Osteoblast (primary cell): ENCODE measurements at regions not wholly inside any gene's neighbourhood (a gene's known extent, or its start where the extent isn't known, plus 50 kb on each side); places are given as distances from the start of the nearest gene placed in this dataset.

Experiments
- DNase-seq: peaks from one replicate; pipeline ENCODE4 v3.0.0; 2011; ENCODE audit warnings: low spot score, mixed read lengths; ENCODE audit not compliant: insufficient read length; ENCODE audit errors: missing footprints
- H2AFZ ChIP-seq: 2 replicates; pipeline ENCODE4 v1.6.0; 2011; ENCODE audit warnings: mild to moderate bottlenecking, low read length
- H3K27ac ChIP-seq: 2 replicates; pipeline ENCODE4 v1.5.1; 2011; ENCODE audit warnings: mild to moderate bottlenecking, low read depth, low read length, moderate library complexity
- H3K27me3 ChIP-seq: 2 replicates; pipeline ENCODE4 v1.6.0; 2012; ENCODE audit warnings: mild to moderate bottlenecking, control low read depth, inconsistent platforms, low read length, moderate library complexity; ENCODE audit not compliant: insufficient read depth
- H3K36me3 ChIP-seq: 2 replicates; pipeline ENCODE4 v1.5.1; 2011; ENCODE audit warnings: mild to moderate bottlenecking, low read length, control low read depth, moderate library complexity; ENCODE audit not compliant: insufficient read depth
- H3K4me1 ChIP-seq: 2 replicates; pipeline ENCODE4 v1.5.1; 2011; ENCODE audit warnings: mild to moderate bottlenecking, low read length, control low read depth, moderate library complexity; ENCODE audit not compliant: insufficient read depth
- H3K4me2 ChIP-seq: 2 replicates; pipeline ENCODE4 v1.6.0; 2011; ENCODE audit warnings: mild to moderate bottlenecking, low read length; ENCODE audit not compliant: insufficient read depth
- H3K4me3 ChIP-seq: fragments of 200-600 bp; sonication (generic); 3 replicates; pipeline ENCODE4 v1.5.1; 2012; ENCODE audit warnings: mild to moderate bottlenecking, low read length, inconsistent platforms; ENCODE audit not compliant: insufficient read depth
- H3K79me2 ChIP-seq: 2 replicates; pipeline ENCODE4 v1.6.0; 2012; ENCODE audit warnings: mild to moderate bottlenecking, low read length, control low read depth, inconsistent platforms; ENCODE audit not compliant: insufficient read depth
- H3K9me3 ChIP-seq: 2 replicates; pipeline ENCODE4 v1.5.1; 2011; ENCODE audit warnings: low read depth, low read length, control low read depth
- H4K20me1 ChIP-seq: 2 replicates; pipeline ENCODE4 v1.6.0; 2012; ENCODE audit warnings: mild to moderate bottlenecking, low read length, control low read depth; ENCODE audit not compliant: insufficient read depth
- TF ChIP-seq, protein P1 (sequence below): IDR thresholded peaks from 2 replicates; pipeline ENCODE4 v1.5.1; 2011; ENCODE audit warnings: mild to moderate bottlenecking, low read depth, low read length, moderate library complexity; ENCODE audit errors: extremely low read depth

- no peak overlapping the region for H3K4me3 ChIP-seq
- DNase-seq, result no peak
- peaks cover under 1% of the 10 kb centered on the region for H3K27me3 ChIP-seq
- no peaks in the 10 kb centered on the region for H3K4me1 ChIP-seq
- H3K9me3 ChIP-seq, result no peaks in the 10 kb centered on the region
- H3K27ac ChIP-seq, result no peak overlapping the region
- H3K36me3 ChIP-seq, result no peaks in the 10 kb centered on the region
- no peak overlapping the region for H2AFZ ChIP-seq
- TF ChIP-seq, protein P1, sequence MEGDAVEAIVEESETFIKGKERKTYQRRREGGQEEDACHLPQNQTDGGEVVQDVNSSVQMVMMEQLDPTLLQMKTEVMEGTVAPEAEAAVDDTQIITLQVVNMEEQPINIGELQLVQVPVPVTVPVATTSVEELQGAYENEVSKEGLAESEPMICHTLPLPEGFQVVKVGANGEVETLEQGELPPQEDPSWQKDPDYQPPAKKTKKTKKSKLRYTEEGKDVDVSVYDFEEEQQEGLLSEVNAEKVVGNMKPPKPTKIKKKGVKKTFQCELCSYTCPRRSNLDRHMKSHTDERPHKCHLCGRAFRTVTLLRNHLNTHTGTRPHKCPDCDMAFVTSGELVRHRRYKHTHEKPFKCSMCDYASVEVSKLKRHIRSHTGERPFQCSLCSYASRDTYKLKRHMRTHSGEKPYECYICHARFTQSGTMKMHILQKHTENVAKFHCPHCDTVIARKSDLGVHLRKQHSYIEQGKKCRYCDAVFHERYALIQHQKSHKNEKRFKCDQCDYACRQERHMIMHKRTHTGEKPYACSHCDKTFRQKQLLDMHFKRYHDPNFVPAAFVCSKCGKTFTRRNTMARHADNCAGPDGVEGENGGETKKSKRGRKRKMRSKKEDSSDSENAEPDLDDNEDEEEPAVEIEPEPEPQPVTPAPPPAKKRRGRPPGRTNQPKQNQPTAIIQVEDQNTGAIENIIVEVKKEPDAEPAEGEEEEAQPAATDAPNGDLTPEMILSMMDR, result no peak
- H4K20me1 ChIP-seq, result no peaks in the 10 kb centered on the region
- H3K4me2 ChIP-seq, result no peak overlapping the region
- no peaks in the 10 kb centered on the region for H3K79me2 ChIP-seq
Measured at GRCh38 chr1:29860056-29860455, 623.7 kb downstream of the PTPRU start.

- H3K79me2 ChIP-seq, result no peaks in the 10 kb centered on the region
- DNase-seq, result no peak
- no peak overlapping the region for H3K4me2 ChIP-seq
- H2AFZ ChIP-seq, result no peak overlapping the region
- H3K9me3 ChIP-seq, result no peaks in the 10 kb centered on the region
- H3K27me3 ChIP-seq, result peaks cover 3% of the 10 kb centered on the region
- no peaks in the 10 kb centered on the region for H3K36me3 ChIP-seq
- no peaks in the 10 kb centered on the region for H3K4me1 ChIP-seq
- H3K27ac ChIP-seq, result no peak overlapping the region
- TF ChIP-seq, protein P1, result no peak
- no peaks in the 10 kb centered on the region for H4K20me1 ChIP-seq
- no peak overlapping the region for H3K4me3 ChIP-seq
Measured at GRCh38 chr1:29859126-29859525, 622.8 kb downstream of the PTPRU start.

- no peak overlapping the region for H3K4me3 ChIP-seq
- no peaks in the 10 kb centered on the region for H3K36me3 ChIP-seq
- H3K27ac ChIP-seq, result no peak overlapping the region
- H3K27me3 ChIP-seq, result peaks cover 3% of the 10 kb centered on the region
- H3K4me1 ChIP-seq, result no peaks in the 10 kb centered on the region
- H3K9me3 ChIP-seq, result no peaks in the 10 kb centered on the region
- TF ChIP-seq, protein P1, result no peak
- no peak overlapping the region for H2AFZ ChIP-seq
- no peak for DNase-seq
- no peaks in the 10 kb centered on the region for H3K79me2 ChIP-seq
- no peak overlapping the region for H3K4me2 ChIP-seq
- no peaks in the 10 kb centered on the region for H4K20me1 ChIP-seq
Measured at GRCh38 chr1:29858646-29859045, 622.3 kb downstream of the PTPRU start.

- Histone ChIP-seq H3K4me2 (no peak overlapping the region), H3K27me3 (peaks cover 3% of the 10 kb centered on the region), H3K36me3 (no peaks in the 10 kb centered on the region), H3K27ac (no peak overlapping the region), H3K4me1 (no peaks in the 10 kb centered on the region), H3K79me2 (no peaks in the 10 kb centered on the region), H3K4me3 (no peak overlapping the region), H2AFZ (no peak overlapping the region), H3K9me3 (no peaks in the 10 kb centered on the region), H4K20me1 (no peaks in the 10 kb centered on the region)
- TF ChIP-seq, protein P1, result no peak
- DNase-seq, result no peak
Measured at GRCh38 chr1:29856340-29857114, 620.2 kb downstream of the PTPRU start.
